AG04450 (cell line): ENCODE measurements at regions not wholly inside any gene's neighbourhood (a gene's known extent, or its start where the extent isn't known, plus 50 kb on each side); places are given as distances from the start of the nearest gene placed in this dataset.

Source experiments
- CTCF ChIA-PET: fragments of 300-600, 350-600 bp; formaldehyde crosslinking; extraction: SDS; loops from one replicate; lab custom pipeline; 2022; ENCODE audit warnings: antibody characterized with exemption, inconsistent platforms; lab: Charles Lee
- POLR2A ChIA-PET: fragments of 350-600 bp; formaldehyde crosslinking; extraction: SDS; loops from one replicate; lab custom pipeline; 2021; ENCODE audit warnings: antibody characterized with exemption, inconsistent platforms; lab: Yijun Ruan, JAX
- DNase-seq: peaks from one replicate; pipeline ENCODE4 v3.0.0-alpha.2; 2011; ENCODE audit warnings: low read depth, low spot score
- H3K27ac ChIP-seq: one replicate; pipeline ENCODE4 v1.5.1; 2012; ENCODE audit warnings: low read depth, low read length, control low read depth
- H3K27me3 ChIP-seq: one replicate; pipeline ENCODE4 v1.6.0; 2012; ENCODE audit warnings: low read length; ENCODE audit not compliant: control insufficient read depth, insufficient read depth
- H3K4me3 ChIP-seq: 2 replicates; pipeline ENCODE4 v1.5.1; 2011; ENCODE audit warnings: mild to moderate bottlenecking, low read depth, low read length, control low read depth
- H3K9me3 ChIP-seq: 2 replicates; pipeline ENCODE4 v1.5.1; 2012; ENCODE audit warnings: low read length; ENCODE audit not compliant: control insufficient read depth, insufficient read depth
- TF ChIP-seq, protein P1 (sequence below): IDR thresholded peaks from 2 replicates; pipeline ENCODE4 v1.5.1; 2011; ENCODE audit warnings: low read depth, low read length, control low read depth, inconsistent platforms

DNA sequence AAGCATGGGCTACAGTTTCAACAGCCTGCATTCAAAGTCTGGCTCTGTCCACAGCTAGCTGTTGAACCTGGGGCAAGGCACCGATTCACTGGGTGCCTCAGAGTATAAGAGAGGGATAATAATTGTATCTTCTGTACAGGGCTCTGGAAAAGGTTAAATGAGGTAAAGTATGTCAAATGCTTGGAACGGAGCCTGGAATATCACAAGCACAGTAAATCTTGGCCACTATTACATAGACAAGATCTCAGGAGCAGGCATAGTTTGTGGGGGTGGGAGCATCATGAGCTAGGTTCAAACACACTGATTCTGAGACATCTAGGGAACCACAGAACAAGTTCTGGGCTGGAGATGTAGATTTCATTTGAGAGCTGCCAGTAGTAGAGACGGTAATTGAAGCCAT is 203.7 kb upstream of the NUDT4 start:
- peak; percentile 83 for DNase-seq
- ChIA-PET POLR2A (interaction anchor here (0.6 to 1.5 kb wide), 3 partner anchors 46 to 156 kb away, joined by 4 to 5 read pairs (median 4); no protein-coding TSS in a partner anchor), CTCF (no interaction called here)
- Histone ChIP-seq H3K9me3 (no peaks in the 10 kb centered on the region), H3K27ac (peak overlapping the region; percentile 66), H3K27me3 (no peaks in the 10 kb centered on the region), H3K4me3 (no peak overlapping the region)
- TF ChIP-seq, protein P1, sequence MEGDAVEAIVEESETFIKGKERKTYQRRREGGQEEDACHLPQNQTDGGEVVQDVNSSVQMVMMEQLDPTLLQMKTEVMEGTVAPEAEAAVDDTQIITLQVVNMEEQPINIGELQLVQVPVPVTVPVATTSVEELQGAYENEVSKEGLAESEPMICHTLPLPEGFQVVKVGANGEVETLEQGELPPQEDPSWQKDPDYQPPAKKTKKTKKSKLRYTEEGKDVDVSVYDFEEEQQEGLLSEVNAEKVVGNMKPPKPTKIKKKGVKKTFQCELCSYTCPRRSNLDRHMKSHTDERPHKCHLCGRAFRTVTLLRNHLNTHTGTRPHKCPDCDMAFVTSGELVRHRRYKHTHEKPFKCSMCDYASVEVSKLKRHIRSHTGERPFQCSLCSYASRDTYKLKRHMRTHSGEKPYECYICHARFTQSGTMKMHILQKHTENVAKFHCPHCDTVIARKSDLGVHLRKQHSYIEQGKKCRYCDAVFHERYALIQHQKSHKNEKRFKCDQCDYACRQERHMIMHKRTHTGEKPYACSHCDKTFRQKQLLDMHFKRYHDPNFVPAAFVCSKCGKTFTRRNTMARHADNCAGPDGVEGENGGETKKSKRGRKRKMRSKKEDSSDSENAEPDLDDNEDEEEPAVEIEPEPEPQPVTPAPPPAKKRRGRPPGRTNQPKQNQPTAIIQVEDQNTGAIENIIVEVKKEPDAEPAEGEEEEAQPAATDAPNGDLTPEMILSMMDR = no peak

DNA sequence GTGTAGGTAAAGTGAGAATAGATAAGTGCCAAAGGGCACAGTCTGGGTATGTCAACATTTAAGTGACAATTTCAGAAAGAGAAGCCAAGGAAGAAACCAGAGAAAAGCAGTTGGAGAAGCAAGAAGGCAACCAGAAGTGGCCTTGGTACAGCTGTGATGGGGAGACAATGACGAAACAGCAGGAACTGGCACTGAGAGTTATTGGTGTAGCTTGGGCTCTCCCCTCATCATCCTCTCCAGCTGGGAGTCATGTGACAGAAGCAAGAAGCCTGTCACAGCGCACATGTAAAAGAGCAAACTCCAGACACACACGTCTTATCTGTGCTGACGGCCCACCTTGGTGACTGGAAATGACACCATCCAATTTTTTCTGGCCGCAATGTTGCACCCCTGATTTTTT is 203.3 kb upstream of the NUDT4 start:
- H3K4me3 ChIP-seq = no peak overlapping the region
- H3K27ac ChIP-seq = peak overlapping the region; percentile 66
- TF ChIP-seq, protein P1 = no peak
- no peak for DNase-seq
- ChIA-PET POLR2A (interaction anchor here (1.5 kb wide), 2 partner anchors 47 to 55 kb away, joined by 4 to 5 read pairs; no protein-coding TSS in a partner anchor), CTCF (no interaction called here)
- H3K9me3 ChIP-seq = no peaks in the 10 kb centered on the region
- H3K27me3 ChIP-seq = no peaks in the 10 kb centered on the region

DNA sequence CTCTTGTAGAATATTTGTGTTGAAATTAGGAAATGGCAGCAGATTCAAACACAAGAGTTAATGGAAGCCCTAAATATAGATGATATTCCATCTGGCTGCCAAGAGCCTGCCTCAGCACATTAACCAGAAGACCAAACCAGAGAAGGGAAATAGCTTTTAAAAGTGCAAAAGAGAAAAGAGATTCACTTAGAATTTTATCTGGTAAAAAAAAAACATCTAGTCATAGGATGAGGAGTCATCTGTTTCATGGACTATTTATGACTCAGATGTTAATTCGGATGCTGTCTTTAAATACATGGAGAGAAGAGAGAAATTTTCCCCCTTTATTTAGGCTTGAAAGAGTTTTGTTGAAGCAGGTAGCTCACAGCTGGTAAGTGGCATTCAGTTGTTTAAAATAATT is 201.6 kb upstream of the NUDT4 start:
- POLR2A ChIA-PET = interaction anchor here (1.1 kb wide), 1 partner anchor 53 kb away, joined by 3 read pairs; no protein-coding TSS in a partner anchor
- H3K27me3 ChIP-seq = no peaks in the 10 kb centered on the region
- peak overlapping the region; percentile 72 for H3K27ac ChIP-seq
- H3K9me3 ChIP-seq = no peaks in the 10 kb centered on the region
- no peak overlapping the region for H3K4me3 ChIP-seq
- CTCF ChIA-PET = no interaction called here
- TF ChIP-seq, protein P1 = no peak
- no peak for DNase-seq

DNA sequence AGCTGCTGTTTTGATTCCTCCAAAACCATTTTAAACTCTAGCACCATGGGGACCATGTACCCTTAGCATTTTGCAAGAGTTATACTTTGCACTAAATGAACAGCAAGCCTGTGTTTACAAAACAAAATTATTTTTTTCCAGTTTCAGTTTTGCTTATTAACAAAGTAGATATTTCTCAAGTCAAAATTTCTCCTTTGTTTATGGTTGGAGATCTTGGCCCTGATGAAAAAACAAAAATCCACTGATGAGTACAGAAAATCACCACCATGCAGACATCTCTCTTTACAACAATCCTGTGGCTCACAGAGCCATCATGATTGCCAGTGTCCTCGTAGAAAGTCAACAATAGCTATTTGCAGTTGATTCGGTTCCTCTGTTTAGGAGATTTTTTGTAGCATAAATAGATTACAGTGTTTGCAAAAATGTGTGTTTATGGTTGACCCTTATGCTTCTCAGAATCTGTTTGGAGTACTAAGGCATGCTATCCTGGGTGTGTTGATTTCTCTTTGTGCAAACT is 201.1 kb upstream of the NUDT4 start:
- POLR2A ChIA-PET = interaction anchor here (0.5 to 1.1 kb wide), 2 partner anchors 53 to 248 kb away, joined by 3 read pairs; no protein-coding TSS in a partner anchor
- TF ChIP-seq, protein P1 = no peak
- H3K9me3 ChIP-seq = no peaks in the 10 kb centered on the region
- DNase-seq = no peak
- peak overlapping the region; percentile 72 for H3K27ac ChIP-seq
- CTCF ChIA-PET = no interaction called here
- H3K4me3 ChIP-seq = no peak overlapping the region
- no peaks in the 10 kb centered on the region for H3K27me3 ChIP-seq

DNA sequence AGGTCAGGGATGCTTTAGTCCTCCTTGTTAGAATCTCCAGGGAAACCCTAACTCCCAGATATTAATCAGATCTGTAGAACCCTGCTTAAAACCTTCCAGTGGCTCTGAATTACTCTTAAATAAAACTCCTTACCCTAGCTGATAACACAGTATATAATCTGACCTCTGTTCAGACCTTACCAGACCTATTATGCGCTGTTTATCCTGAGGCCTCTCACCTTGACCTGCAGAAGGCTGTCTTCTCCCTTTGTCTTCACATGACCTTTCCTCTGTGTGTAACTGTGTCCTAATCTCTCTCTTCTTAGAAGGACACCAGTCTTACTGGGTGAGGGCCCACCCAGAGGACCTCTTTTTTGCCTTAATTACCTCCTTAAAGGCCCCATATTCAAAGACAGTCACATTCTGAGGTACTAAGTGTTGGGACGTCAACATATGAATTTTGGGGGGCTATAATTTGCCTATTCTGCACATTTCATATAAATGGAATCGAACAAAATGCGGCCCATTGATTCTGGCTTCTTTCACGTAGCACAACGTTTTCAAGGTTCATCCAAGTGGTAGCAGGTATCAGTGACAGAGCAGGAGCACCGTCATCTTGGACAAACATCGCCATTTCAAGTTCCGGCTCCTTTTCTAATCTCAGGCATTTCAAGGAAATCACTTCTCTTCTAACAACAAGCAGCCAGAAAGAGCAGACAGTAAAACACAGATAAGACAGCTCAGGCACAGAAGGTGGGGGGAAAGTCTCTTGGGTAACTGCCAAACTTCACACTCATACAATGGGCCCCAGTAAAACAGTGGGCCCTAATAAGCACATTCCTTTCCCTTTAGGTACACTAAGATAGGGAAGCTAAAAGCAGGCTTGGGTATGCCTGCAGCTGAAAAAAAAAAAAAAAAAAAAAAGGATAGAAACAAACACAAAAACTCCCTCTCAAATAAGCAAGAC is 200.2 kb upstream of the NUDT4 start:
- ChIA-PET CTCF (interaction anchor here (0.7 to 1.2 kb wide), 2 partner anchors 10 to 45 kb away, joined by 3 to 5 read pairs; no protein-coding TSS in a partner anchor), POLR2A (interaction anchor here (0.5 to 1.1 kb wide), 2 partner anchors 52 to 249 kb away, joined by 3 read pairs; no protein-coding TSS in a partner anchor)
- H3K27me3 ChIP-seq = no peaks in the 10 kb centered on the region
- no peak for DNase-seq
- peak overlapping the region; percentile 72 for H3K27ac ChIP-seq
- H3K9me3 ChIP-seq = no peaks in the 10 kb centered on the region
- TF ChIP-seq, protein P1 = no peak
- H3K4me3 ChIP-seq = no peak overlapping the region
